LNCaP clone FGC (cell line): ENCODE measurements at regions not wholly inside any gene's neighbourhood (a gene's known extent, or its start where the extent isn't known, plus 50 kb on each side); places are given as distances from the start of the nearest gene placed in this dataset.

ENCODE experiments used
- DNase-seq: peaks from one replicate; pipeline ENCODE4 v3.0.0-alpha.2; 2011; ENCODE audit warnings: low read depth
- H3K4me3 ChIP-seq: 2 replicates; pipeline ENCODE4 v1.5.1; 2011; ENCODE audit warnings: mild to moderate bottlenecking, low read depth, low read length, control low read depth
- TF ChIP-seq, protein P1 (sequence below): IDR thresholded peaks from 2 replicates; pipeline ENCODE4 v1.5.1; 2012; ENCODE audit warnings: mild to moderate bottlenecking; ENCODE audit not compliant: control insufficient read depth, insufficient read depth; ENCODE audit errors: extremely low read depth

DNA sequence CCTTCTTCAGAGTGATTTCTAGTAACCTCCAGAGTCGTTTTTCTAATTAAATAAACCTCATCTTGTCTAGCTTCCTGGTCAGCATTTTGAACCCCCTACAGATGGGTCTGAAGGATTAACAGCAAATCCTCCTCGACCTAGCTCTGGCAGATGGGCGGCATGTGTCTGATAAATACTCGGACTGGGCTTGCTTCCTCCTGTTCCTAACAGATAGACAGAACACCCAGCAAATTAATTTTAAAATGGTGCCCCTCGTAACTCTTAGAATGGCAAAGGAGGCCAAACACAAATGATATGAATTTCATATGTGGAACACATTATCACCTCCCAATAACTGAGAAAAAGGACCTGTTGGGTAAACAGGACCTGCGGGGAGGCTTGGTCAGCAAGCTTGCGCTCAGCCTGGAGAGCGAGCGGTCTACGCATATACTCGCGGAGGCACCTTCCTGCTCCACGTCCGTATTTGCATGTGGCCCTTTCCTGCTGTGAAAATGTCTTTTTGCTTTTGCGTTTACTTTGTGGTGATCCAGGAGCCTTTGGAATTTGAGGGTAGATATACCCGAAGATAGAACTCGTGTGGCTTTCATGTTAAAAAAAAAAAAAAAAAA, 79.6 kb downstream of the OTX2 start:
- TF ChIP-seq, protein P1, sequence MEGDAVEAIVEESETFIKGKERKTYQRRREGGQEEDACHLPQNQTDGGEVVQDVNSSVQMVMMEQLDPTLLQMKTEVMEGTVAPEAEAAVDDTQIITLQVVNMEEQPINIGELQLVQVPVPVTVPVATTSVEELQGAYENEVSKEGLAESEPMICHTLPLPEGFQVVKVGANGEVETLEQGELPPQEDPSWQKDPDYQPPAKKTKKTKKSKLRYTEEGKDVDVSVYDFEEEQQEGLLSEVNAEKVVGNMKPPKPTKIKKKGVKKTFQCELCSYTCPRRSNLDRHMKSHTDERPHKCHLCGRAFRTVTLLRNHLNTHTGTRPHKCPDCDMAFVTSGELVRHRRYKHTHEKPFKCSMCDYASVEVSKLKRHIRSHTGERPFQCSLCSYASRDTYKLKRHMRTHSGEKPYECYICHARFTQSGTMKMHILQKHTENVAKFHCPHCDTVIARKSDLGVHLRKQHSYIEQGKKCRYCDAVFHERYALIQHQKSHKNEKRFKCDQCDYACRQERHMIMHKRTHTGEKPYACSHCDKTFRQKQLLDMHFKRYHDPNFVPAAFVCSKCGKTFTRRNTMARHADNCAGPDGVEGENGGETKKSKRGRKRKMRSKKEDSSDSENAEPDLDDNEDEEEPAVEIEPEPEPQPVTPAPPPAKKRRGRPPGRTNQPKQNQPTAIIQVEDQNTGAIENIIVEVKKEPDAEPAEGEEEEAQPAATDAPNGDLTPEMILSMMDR = no peak
- DNase-seq = no peak
- H3K4me3 ChIP-seq = no peak overlapping the region

DNA sequence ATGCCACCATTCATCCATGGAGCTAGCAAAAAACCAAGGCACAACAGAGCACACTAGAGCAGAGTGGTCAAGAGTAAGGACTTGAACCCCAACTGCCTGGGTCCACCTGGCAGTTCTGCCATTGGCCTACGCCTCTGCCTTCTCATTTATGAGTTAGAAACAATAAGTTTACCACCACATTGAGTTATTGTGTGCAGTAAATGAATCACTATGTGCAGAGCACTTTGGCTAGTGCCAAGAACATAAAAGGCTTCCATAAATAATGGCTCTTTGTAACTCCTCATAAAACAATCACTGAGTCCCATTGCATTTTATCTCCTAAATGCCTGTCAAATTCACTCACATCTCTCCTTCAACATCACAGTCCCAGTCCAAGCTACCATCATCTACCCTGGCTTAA, 86.3 kb downstream of the OTX2 start:
- H3K4me3 ChIP-seq = no peak overlapping the region
- no peak for DNase-seq
- TF ChIP-seq, protein P1 = no peak

DNA sequence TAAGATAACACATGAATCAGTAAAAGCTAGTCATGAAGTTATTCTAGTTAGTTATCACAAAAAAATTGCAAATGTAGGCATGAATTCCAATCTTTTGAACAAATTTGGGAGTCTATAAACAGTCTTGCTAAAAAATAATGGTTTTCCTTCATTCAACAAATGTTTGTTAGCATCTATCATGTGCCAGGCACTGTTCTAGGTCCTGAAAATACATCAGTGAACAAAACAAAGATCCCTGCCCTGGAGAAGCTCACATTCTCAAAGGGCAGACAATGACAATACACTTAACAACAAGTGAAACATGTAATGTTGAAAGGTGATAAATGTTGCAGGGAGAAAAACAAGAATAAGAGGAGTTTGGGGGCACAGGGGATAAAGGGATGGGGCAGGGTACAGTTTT, 86.9 kb downstream of the OTX2 start:
- TF ChIP-seq, protein P1 = no peak
- no peak overlapping the region for H3K4me3 ChIP-seq
- no peak for DNase-seq

DNA sequence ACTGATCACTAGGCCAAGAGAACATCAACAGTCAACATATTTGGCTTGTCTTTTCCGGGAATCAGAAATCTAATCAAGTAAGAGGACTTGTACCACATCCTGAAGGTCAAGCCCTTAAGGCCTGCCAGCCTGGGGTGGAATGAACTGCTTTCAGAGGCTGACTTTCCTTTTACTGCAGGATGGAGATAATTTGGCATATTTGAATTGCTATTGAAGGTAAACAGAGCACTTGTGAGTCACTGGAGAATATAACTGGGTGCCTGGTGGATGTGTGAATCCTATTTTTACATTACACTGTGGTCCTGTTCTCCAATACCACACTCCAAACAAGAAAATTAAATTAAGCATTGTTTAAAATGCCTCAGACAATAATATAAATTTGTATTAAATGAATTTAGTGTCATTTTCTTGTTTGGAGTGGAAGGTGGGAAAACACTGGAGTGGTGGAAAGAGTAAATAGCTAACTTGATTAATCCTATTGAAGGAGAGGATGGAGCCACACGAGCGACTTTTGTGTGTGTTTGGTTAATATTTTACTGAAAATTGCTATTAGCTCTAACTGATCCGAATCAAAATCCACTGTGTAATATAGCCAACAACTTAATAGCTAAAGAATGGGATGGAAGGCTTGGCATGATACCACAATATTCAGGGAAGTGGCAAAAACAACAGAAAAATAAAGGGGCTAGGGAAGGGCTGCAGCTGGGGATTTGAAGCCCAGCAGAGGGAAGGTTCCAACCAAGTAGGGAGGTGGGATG, 89.4 kb downstream of the OTX2 start:
- no peak overlapping the region for H3K4me3 ChIP-seq
- DNase-seq = no peak
- TF ChIP-seq, protein P1 = no peak

DNA sequence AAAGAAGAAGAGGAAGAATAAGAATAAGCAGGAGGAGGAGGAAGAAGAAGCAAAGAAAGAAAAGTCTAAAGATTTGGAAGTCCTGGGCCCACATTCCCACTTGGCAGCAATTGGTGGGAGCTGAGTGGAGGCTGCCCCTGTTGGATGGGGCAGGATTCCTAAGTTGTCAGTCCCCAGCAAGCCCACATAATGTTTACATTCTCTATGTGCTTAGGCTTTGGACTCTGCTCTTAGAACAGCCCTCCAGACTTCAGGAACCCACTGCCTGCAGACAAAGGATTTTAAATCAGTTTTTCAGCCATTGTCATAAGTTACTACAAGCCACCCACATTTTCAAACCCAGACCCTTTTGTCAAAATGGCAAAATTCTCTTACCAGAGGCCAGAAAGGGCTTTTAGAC, 92.0 kb downstream of the OTX2 start:
- no peak for DNase-seq
- H3K4me3 ChIP-seq = no peak overlapping the region
- TF ChIP-seq, protein P1 = no peak

DNA sequence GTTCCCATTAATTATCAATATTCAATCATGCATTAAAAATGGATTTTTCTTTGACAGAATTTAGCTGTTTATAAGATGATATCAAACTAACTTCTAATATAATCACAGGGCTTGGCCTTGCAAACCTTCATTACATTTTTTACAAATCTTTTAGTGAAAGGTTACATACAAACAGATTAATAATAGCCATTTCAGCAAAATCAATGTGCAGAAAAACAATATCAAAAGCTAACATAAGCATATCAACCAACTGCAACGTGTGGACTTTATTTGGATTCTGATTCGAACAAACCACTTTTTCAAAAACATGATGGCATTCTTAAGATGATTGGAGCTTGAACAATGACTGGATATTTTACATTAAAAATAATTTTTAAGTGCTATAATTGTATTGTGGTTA, 93.6 kb downstream of the OTX2 start:
- no peak for DNase-seq
- H3K4me3 ChIP-seq = no peak overlapping the region
- TF ChIP-seq, protein P1 = no peak
